GM18517 (cell line): ENCODE measurements at regions not wholly inside any gene's neighbourhood (a gene's known extent, or its start where the extent isn't known, plus 50 kb on each side); places are given as distances from the start of the nearest gene placed in this dataset.

Experiments
- ATAC-seq: cut with Tn5 transposase; IDR thresholded peaks from one replicate; pipeline ENCODE4 v1.9.1; 2021; ENCODE audit warnings: mild to moderate bottlenecking, moderate library complexity; ENCODE audit not compliant: unreplicated experiment

GRCh38 chr4:28354880-28355656 lies 1494.4 kb downstream of the STIM2 start:
- ATAC-seq, result no peak

GRCh38 chr4:28357990-28358389 lies 1497.3 kb downstream of the STIM2 start:
- ATAC-seq, result no peak

DNA sequence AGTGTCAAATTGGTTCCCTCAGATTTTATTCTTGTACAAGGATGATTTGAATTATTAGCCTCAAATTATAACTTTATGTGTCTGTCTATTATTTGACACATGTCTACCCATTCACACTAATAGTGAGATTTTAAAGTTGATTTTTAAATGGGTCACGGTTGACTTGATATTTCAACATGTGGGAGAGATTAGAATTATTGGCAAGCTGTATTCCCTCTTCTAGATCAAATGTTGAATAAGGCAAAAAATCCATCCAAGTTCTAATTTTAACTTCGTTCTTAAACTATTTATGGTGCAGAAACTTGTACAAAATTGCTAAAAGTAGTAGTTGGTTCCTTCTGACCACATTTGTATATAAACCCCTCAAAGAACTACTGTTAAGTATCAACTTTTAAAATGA lies 1498.0 kb downstream of the STIM2 start:
- ATAC-seq, result no peak

- no peak for ATAC-seq
These were observed 1500.0 kb downstream of the STIM2 start for GRCh38 chr4:28360681-28361080.

- no peak for ATAC-seq
These were observed 1501.5 kb downstream of the STIM2 start for GRCh38 chr4:28362169-28362568.

GRCh38 chr4:28369499-28369898 lies 1508.9 kb downstream of the STIM2 start:
- no peak for ATAC-seq

DNA sequence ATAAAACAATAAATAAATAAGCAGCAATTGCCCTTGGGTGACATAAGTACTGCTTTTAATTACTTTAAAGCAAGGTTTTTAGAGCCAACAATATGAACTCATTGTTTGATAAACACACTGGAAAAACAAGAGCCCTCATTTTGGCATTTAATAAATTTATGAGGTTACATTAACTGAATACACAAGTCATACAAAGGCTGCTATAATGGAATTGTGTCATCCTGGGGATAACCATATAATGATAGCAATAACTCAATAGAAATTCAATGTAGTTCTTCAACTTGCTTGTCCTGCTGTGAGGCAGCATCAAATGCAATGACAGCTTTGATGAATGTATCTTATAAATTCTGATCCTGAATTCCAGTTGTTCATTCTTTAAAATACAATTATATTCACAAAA lies 1512.5 kb downstream of the STIM2 start:
- no peak for ATAC-seq

- ATAC-seq, result no peak
These were observed 1513.0 kb downstream of the STIM2 start for GRCh38 chr4:28373601-28374000.

- no peak for ATAC-seq
These were observed 1517.6 kb downstream of the STIM2 start for GRCh38 chr4:28378109-28378830.

DNA sequence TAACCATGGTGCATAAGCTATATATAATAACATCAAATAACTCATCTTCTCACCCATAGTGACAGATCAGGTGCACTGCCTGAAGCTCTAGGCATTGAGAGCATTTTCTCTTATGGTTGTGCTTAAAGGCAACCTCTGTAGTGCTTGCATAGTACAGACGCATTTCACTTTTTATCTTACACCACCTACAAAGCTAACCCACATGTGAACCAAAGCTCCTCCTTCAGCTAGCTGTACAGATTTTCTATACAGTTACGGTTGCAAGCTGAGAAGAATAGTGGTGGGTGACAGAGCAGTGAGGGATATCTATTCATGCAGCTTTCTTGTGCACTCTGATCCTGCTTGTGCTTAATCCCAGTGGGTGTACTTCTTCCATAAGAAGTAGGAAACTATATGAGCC lies 1525.2 kb downstream of the STIM2 start:
- ATAC-seq, result no peak

DNA sequence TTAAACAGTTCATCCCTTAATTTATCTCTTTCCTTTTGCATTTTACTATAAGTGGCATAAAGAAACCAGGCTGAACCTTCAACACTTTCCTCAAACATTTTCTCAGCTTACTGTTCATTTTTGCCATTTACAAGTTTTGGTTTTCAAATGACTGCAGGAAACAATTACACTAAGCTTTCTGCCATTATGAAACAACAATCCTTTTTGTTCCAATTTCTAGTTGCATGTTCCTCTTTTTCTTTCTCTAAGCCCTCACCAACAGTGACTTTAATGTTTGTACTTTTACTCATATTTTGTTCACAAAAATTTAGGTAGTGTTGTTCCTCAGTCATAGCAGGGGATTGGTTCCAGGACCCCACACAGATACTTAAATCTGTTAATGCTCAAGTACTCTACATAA lies 1526.1 kb downstream of the STIM2 start:
- ATAC-seq, result no peak

DNA sequence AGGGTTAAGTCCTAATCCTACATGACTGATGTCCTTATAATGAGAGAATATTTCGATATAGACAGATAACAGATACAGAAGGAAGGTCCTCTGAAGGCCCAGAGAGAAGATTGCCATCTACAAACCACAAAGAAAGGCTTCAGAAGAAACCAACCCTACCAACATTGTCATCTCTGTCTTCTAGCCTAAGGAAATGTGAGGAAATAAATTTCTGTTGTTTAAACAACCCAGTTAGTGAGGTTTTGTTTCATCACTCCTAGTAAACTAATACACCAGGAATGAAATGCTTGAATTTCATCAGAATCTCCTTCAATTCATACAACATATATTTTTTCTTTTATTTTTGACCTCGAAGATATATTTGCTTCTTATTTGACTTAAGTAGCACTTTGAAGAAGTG lies 1527.8 kb downstream of the STIM2 start:
- no peak for ATAC-seq

DNA sequence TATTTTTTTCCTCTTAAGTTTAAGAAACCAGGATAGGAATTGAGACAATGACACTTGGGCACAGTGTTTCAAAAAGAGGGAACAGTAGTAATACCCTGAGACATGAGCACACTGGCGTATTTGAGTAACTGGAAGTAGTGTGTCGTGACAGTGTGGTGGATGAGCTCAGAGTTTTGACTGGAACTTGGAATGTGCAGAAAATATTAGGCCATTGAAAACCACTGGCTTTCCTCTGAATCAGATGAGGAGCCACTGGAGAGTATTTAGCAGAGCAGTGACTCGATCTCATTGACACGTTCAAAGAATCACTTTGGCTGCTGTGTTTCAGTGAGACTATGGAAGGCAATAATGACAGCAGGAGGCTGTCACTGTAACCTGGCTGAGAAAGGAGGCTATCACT lies 1531.2 kb downstream of the STIM2 start:
- ATAC-seq, result no peak

GRCh38 chr4:28402751-28403150 lies 1542.1 kb downstream of the STIM2 start:
- ATAC-seq, result no peak

- ATAC-seq, result no peak
These were observed 1560.6 kb downstream of the STIM2 start for GRCh38 chr4:28421221-28421620.

- ATAC-seq, result no peak
These were observed 1565.6 kb downstream of the STIM2 start for GRCh38 chr4:28426251-28426650.

GRCh38 chr4:28427306-28428085 lies 1566.9 kb downstream of the STIM2 start:
- ATAC-seq, result no peak

- no peak for ATAC-seq
These were observed 1571.8 kb downstream of the STIM2 start for GRCh38 chr4:28432348-28433025.

- ATAC-seq, result no peak
These were observed 1574.7 kb downstream of the STIM2 start for GRCh38 chr4:28435314-28435713.

GRCh38 chr4:28436191-28437080 lies 1575.8 kb downstream of the STIM2 start:
- no peak for ATAC-seq
